Astrocyte (in vitro differentiated cells and primary cell): ENCODE measurements at regions not wholly inside any gene's neighbourhood (a gene's known extent, or its start where the extent isn't known, plus 50 kb on each side); places are given as distances from the start of the nearest gene placed in this dataset.

Experiments used
- EZH2 ChIP-seq: IDR thresholded peaks from 2 replicates; pipeline ENCODE4 v1.6.1; 2012; ENCODE audit warnings: mild to moderate bottlenecking, low read length, inconsistent platforms; ENCODE audit not compliant: insufficient read depth
- TF ChIP-seq, protein P1 (sequence below): IDR thresholded peaks from 2 replicates; pipeline ENCODE4 v1.5.1; 2011; ENCODE audit warnings: low read depth, mild to moderate bottlenecking, inconsistent platforms, low read length, moderate library complexity; ENCODE audit not compliant: insufficient read depth

DNA sequence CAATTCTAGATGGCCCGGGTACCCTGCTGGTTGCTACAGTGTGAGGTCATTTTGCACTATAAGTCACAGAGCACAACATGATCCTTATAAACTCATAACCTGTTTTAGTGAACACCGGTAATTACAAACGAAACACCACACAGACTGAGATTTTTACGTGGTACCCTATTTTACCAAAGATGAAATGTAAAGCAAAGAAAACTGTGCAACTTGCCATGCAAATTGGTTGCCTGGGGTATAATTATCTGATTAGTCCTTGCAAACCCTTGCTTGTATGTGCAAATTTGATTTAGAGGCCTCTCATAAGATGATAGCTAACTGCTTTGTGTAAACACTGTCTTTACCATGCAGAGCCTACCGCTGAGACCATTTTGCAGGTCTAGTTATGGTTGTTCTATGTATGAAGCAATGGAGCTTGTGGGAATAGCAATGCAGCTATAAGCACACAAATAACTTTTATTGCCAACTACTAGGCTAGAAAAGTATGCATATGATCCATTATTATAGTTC is 372.1 kb upstream of the FAR2 start:
- TF ChIP-seq, protein P1, sequence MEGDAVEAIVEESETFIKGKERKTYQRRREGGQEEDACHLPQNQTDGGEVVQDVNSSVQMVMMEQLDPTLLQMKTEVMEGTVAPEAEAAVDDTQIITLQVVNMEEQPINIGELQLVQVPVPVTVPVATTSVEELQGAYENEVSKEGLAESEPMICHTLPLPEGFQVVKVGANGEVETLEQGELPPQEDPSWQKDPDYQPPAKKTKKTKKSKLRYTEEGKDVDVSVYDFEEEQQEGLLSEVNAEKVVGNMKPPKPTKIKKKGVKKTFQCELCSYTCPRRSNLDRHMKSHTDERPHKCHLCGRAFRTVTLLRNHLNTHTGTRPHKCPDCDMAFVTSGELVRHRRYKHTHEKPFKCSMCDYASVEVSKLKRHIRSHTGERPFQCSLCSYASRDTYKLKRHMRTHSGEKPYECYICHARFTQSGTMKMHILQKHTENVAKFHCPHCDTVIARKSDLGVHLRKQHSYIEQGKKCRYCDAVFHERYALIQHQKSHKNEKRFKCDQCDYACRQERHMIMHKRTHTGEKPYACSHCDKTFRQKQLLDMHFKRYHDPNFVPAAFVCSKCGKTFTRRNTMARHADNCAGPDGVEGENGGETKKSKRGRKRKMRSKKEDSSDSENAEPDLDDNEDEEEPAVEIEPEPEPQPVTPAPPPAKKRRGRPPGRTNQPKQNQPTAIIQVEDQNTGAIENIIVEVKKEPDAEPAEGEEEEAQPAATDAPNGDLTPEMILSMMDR, result no peak
- TF ChIP-seq EZH2, result no peak
